KOPT-K1 (cell line): ENCODE measurements at regions not wholly inside any gene's neighbourhood (a gene's known extent, or its start where the extent isn't known, plus 50 kb on each side); places are given as distances from the start of the nearest gene placed in this dataset.
"Not testable (repeated sequence)": the region's sequence is repeated elsewhere in the genome, so short reads cannot be mapped to it uniquely, and the experiment has no call there.

Source experiments
- H3K27ac ChIP-seq: fragments of 200-600 bp; sonication (generic); 2 replicates; pipeline ENCODE4 v1.5.1; 2016; ENCODE audit warnings: antibody characterized with exemption, mild to moderate bottlenecking, low read depth, low read length; ENCODE audit not compliant: poor library complexity, severe bottlenecking
- H3K36me3 ChIP-seq: fragments of 200-600 bp; sonication (generic); 2 replicates; pipeline ENCODE4 v1.5.1; 2017; ENCODE audit warnings: antibody characterized with exemption, mild to moderate bottlenecking, low read length, moderate library complexity; ENCODE audit not compliant: insufficient read depth
- H3K9me3 ChIP-seq: fragments of 200-600 bp; sonication (generic); 2 replicates; pipeline ENCODE4 v1.5.1; 2017; ENCODE audit warnings: antibody characterized with exemption, low read length, mild to moderate bottlenecking; ENCODE audit not compliant: insufficient read depth, poor library complexity, severe bottlenecking

DNA sequence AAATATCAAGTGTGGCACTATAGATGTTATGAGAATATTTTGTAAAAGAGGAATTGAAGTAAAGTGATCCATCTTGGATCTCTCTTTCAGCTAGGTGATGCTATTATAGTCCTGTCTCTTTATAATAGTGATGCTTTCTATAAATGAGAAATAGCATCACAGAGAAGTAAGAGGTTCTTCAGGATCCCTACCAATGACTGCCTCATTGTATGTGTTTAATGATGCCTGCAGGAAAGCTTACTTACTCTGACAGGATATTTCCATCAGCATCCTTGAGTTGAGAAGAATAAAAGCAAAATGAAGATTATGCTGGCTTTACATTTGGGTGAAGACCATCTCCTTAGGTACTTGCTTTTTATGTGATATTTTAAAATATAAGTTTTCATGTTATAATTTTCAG, 846.0 kb upstream of the LRFN5 start:
- H3K36me3 ChIP-seq = no peaks in the 10 kb centered on the region
- H3K27ac ChIP-seq = no peak overlapping the region
- H3K9me3 ChIP-seq = no peaks in the 10 kb centered on the region

DNA sequence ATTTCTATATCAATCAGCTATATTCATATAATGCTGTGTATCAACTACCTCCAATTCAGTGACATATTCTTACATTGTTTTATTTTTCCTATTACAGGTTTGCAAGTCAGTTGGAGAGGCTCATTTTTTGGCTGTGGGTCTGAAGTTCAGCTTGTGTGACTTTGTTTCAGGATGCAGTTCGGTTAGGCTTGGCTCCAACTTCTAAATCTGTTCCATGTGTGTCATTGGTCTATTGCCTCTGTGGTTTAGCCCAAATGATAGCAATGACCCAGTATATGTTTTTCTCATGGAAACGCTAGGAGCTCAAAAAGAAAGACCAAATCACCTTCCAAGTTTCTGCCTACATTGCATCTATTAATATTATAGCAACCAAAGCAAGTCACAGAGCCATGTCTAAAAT, 848.6 kb upstream of the LRFN5 start:
- Histone ChIP-seq H3K9me3 (no peaks in the 10 kb centered on the region), H3K36me3 (no peaks in the 10 kb centered on the region), H3K27ac (no peak overlapping the region)

DNA sequence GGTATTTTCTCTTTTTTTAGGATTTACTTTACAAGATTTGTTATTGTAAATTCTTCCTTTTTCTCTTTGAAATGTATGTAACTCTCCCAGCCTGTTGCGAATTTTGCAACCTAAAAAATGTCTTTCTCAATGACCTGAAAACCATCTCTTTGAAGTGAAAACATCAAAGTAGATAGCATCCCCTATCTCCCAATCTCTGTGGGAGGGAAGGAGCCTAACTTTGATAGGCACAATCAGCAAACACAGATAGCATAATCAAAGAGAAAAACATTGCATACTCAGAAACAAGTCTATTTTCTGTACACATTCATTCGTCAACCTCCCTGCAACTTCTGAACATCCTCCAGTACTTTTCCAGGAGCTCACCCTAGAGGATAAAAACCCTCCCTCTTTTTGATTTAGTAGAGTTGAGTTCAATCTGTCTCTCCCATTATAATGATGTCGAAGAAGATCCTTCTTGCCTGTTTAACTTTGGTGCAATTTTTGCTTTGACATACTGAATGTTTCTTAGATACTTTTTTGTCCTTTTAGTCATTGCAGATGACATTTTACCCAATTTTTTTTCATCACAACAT, 849.2 kb upstream of the LRFN5 start:
- Histone ChIP-seq H3K27ac (no peak overlapping the region), H3K36me3 (no peaks in the 10 kb centered on the region), H3K9me3 (no peaks in the 10 kb centered on the region)

DNA sequence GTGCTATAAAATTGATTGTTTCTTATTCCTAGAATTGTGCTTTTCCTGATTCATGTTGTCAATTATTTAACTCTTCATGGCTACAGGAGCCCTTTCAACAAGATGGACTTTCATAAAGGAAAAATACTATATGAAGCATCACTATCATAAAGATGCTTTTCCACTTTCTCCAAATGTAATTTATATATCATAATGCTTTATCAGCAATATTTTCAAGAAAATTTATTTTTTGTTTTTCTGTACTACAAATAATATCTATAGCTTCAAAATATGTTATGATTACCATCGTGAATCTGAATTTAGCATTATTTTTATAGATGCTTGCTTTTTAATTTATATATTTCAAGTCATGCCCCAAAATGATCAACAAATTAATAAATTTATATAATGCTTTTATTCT, 873.5 kb upstream of the LRFN5 start:
- H3K36me3 ChIP-seq = no peaks in the 10 kb centered on the region
- peaks cover 25% of the 10 kb centered on the region for H3K9me3 ChIP-seq
- no peak overlapping the region for H3K27ac ChIP-seq

DNA sequence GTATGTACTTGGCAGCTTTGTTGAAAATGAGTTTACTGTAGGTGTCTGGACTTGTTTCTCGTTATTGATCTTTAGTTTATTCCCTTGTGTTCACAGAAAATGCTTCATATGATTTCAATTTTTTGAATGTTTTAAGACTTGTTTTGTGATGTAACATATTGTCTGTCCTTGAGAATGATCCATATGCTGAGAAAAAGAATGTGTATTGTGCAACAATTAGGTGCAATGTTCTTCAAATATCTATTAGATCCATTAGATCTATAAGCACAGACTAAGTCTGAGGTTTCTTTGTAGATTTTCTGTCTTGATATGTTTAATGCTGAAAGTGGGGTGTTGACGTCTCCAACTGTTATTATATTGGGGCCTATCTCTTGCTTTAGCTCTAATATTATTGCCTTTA, 879.6 kb upstream of the LRFN5 start:
- H3K9me3 ChIP-seq = peaks cover 8% of the 10 kb centered on the region
- no peaks in the 10 kb centered on the region for H3K36me3 ChIP-seq
- no peak overlapping the region for H3K27ac ChIP-seq

DNA sequence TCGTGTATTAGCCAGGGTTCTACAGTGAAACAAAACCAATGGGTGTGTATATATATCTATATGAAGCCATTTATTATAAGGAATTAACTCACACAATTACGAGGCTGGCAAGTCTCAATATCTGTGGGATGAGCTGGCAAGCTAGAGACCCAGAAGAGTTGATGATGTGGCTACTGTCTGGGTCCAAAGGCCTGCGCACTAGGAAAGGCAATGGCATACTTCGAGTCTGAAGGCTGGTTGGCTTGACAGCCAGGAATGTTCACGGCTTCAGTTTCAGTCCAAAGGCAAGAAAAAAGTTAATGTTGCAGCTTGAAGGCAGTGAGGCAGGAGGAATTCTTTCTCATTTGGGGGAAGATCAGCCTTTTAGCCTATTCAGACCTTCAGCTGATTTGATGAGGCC, 893.3 kb upstream of the LRFN5 start:
- H3K27ac ChIP-seq = no peak overlapping the region
- H3K36me3 ChIP-seq = no peaks in the 10 kb centered on the region

DNA sequence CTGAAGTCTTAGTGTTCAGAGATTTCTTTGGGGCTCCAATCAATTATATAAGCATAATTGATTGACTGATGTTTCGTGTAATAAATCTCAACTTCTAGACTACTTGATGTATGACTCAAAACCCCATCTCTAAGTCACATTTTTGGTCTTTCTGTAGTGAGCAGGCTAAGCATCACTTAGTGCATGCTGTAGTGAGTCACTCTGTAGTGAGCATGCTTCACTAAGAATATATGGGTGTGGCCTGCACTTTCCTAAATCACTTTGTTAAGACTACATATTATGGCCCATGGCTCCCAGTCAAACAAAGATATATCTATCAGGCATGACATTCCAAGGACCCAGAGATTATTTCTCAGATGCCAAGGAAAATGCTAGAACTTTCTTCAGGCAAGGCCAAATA, 909.4 kb upstream of the LRFN5 start:
- H3K36me3 ChIP-seq = no peaks in the 10 kb centered on the region
- H3K27ac ChIP-seq = no peak overlapping the region
- peaks cover 6% of the 10 kb centered on the region for H3K9me3 ChIP-seq

More for the DNA sequence above, 893.3 kb upstream of the LRFN5 start:
- H3K9me3 ChIP-seq = peaks cover 10% of the 10 kb centered on the region

DNA sequence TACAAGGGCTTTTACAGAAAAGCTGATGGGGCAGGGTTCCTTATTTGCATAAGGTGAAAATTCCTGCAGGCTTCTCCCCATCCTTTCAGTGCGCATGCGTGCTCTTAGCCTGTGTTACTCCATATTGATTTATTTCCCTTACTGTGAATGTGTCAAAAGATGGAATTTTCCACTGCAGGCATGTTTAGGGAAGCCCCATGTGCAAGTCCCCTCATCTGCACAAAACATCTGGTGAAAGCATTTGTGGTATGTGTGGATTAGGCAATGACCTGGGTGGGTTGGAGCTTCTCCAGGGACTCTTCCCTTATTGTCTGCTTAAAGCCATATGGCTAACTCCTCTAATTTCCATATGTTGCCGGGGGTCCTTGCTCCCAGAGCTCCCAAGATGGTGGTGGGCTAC, 912.7 kb upstream of the LRFN5 start:
- peaks cover 6% of the 10 kb centered on the region for H3K9me3 ChIP-seq
- H3K27ac ChIP-seq = no peak overlapping the region
- H3K36me3 ChIP-seq = no peaks in the 10 kb centered on the region

DNA sequence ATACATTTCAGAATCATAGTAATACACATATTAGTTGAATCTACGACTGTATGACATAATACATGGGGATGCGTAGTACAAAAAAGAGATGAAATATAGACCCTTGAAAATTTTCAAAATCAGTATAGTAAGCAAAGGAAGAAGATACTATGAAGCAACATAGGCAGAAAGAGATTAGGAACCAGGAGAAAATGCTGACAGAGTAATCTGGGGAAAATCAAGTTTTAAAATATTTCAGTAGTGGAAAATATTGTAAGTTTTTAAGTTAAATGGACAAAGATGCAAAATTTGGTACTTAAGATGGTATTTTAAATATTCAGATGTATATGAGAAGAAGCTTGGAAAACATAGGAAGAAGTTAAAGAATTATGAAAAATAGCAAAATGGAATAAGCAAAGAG, 915.6 kb upstream of the LRFN5 start:
- H3K36me3 ChIP-seq = no peaks in the 10 kb centered on the region
- H3K9me3 ChIP-seq = peaks cover 6% of the 10 kb centered on the region
- no peak overlapping the region for H3K27ac ChIP-seq

DNA sequence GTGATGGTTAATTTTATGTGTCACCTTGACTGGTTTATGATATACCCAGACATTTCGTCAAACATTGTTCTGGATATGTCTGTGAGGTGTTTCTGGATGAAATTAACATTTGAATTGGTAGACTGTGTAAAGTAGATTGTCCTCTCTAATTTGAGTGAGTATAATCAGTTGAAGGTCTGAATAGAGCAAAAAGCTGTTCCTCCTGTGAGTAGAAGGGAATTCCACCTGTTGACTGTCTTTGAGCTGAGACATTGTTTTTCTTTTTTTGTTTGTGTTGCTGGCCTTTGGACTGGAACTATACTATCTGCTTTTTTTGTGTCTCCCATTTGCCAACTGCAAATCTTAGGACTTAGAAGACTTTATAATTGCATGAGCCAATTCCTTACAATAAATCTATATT, 920.9 kb upstream of the LRFN5 start:
- no peaks in the 10 kb centered on the region for H3K36me3 ChIP-seq
- no peaks in the 10 kb centered on the region for H3K9me3 ChIP-seq
- H3K27ac ChIP-seq = no peak overlapping the region

DNA sequence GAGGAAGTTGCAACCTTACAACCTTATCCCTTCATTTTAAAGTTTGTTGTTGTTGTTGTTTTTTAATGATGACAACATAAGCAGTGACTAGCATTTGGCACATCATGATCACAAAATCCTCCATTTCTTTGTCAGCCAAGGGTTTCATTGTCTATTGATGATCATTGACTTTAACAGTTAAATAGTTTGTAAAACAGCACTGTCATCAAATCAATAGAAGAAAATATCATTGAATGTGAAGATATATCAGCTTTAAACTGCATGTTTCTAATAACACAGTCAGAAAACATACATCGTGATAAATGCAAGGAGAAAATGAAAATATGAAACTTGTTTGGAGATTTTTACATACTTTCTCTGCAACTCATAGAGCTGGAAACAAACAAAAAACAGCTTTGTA, 922.3 kb upstream of the LRFN5 start:
- H3K36me3 ChIP-seq = no peaks in the 10 kb centered on the region
- no peaks in the 10 kb centered on the region for H3K9me3 ChIP-seq
- no peak overlapping the region for H3K27ac ChIP-seq

DNA sequence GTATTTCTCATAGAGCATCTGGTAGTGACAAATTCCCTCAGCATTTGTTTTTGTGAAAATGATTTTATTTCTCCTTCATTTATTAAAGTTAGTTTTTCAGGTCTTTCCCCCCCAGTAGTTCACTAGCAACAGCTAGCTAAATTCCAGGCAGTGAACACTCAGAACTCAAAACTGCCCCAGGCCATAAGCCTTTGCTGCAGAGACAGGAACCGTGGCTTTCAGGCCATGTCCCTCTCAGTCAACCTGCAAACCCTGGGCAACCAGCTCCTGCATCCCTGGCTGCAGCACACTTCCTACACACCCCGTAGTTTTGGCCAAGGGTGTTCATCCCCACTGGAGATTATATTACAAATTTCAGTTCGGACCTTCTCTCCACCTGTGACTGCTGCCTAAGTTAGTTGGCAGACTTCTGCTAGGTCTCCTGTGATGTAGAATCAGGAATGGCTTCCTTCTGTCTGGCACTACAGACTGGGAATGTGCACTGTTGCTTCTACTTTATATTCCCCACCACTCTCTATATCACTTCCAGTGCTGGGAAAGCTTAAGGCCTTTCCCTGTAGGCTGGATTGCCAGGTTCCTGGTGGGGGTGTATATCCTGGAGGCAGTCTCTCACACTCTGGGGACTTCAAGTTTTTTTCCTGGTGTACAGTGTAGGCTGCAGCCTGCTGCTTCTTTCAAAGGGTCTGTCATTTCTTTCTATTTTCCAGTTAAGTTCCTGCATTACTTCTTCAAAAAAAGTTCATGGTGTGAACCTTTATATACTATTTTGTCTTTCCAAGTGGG, 924.4 kb upstream of the LRFN5 start:
- H3K9me3 ChIP-seq = no peaks in the 10 kb centered on the region
- H3K27ac ChIP-seq = no peak overlapping the region

DNA sequence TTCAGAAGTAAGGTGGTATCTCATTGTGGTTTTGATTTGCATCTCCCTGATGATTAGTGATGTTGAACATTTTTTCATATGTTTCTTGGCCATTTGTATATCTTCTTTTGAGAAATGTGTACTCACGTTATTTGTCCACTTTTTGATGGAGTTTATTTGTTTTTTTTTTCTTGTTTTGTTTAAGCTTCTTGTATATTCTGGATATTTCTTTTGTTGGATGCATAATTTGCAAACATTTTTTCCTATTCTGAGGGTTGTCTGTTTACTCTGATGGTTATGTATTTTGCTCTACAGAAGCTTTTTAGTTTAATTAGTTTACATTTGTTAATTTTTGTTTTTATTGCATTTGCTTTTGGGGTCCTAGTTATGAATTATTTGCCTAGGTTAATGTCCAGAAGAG, 927.4 kb upstream of the LRFN5 start:
- Histone ChIP-seq H3K36me3 (no peaks in the 10 kb centered on the region), H3K27ac (no peak overlapping the region), H3K9me3 (no peaks in the 10 kb centered on the region)

More for the DNA sequence above, 924.4 kb upstream of the LRFN5 start:
- H3K36me3 ChIP-seq = no peaks in the 10 kb centered on the region

DNA sequence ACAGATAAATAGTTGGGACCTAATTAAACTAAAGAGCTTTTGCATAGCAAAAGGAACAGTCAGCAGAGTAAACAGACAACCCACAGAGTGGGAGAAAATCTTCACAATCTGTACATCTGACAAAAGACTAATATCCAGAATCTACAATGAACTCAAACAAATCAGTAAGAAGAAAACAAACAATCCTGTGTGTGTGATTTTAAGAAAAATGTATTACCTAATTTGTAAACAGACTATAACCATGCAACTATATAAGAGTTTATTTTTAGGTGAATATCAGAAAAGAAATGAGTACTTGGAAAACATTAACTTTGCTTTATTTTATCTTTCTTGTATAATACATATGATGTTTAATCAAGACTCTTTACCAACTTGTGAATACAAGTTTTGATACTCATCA, 929.5 kb upstream of the LRFN5 start:
- not testable (repeated sequence) for H3K36me3 ChIP-seq, H3K9me3 ChIP-seq, H3K27ac ChIP-seq

DNA sequence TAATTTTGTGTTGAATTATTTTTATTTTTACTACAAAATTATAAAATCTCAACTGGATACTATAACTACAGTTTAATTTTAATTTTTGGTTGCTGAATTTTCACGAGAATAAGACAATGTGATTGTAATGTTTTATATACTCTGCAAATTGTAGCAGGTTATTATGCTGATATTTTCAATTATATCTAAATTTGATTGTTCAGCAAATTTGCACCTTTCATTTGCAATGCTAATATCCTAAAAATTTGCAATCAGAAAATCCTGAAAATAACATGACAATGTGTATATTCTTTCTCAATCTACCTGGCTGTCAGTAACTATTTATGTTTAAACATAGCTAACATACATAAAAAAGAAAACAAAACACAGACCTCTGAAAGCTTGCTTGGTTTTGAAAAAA, 932.2 kb upstream of the LRFN5 start:
- H3K9me3 ChIP-seq = no peaks in the 10 kb centered on the region
- H3K27ac ChIP-seq = no peak overlapping the region
- H3K36me3 ChIP-seq = no peaks in the 10 kb centered on the region

DNA sequence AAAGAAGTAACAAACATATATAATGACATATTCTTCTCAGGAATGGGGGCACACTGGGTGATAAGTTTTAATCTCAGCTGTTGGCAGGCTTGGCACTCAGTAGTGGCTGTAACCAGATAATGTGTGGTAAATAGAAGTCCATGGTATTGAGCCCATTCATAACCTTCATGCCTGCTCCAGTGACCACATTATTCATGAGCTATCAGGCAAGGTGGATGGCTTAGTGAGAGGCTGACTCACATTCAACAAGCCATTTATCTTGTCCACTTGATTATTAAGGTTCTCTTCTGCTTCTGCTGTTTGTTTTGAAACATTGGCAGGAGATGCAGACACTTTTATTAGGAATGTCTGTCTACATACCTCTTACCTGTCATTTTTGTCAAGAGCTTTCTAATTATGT, 950.4 kb upstream of the LRFN5 start:
- Histone ChIP-seq H3K9me3 (no peaks in the 10 kb centered on the region), H3K36me3 (no peaks in the 10 kb centered on the region), H3K27ac (no peak overlapping the region)
